Left lobe of liver (tissue), 2 donors: ENCODE measurements at regions not wholly inside any gene's neighbourhood (a gene's known extent, or its start where the extent isn't known, plus 50 kb on each side); places are given as distances from the start of the nearest gene placed in this dataset.
A peak's percentile ranks its signal among the peaks of the same experiment; 100 is the strongest.

Source experiments
- ATAC-seq: fragments of 200-7000 bp; cut with Tn5 transposase; one replicate; pipeline ENCODE4 v1.9.1; 2020; ENCODE audit warnings: mild to moderate bottlenecking, moderate library complexity
- DNase-seq: peaks from one replicate; pipeline ENCODE4 v3.0.0-alpha.2; 2020; ENCODE audit warnings: low spot score
- donor health status: DM: no; HTN: no; CAD: no; lungs with moderate emphysema.
- donor health status: DM: no; HTN: yes; CAD: no.

- ATAC-seq (no peak), DNase-seq (no peak)
Observed at GRCh38 chr20:40331249-40331648, 357.8 kb downstream of the MAFB start.

GRCh38 chr20:40329321-40329720 lies 359.7 kb downstream of the MAFB start:
- DNase-seq (no peak), ATAC-seq (no peak)

- ATAC-seq (no peak), DNase-seq (no peak)
Observed at GRCh38 chr20:40326784-40327183, 362.3 kb downstream of the MAFB start.

- no peak for ATAC-seq
- DNase-seq, result no peak
Observed at GRCh38 chr20:40325006-40325568, 363.9 kb downstream of the MAFB start.

GRCh38 chr20:40323361-40323794 lies 365.7 kb downstream of the MAFB start:
- DNase-seq, result no peak
- ATAC-seq, result peak; percentile 44

GRCh38 chr20:40322941-40323340 lies 366.1 kb downstream of the MAFB start:
- ATAC-seq (no peak), DNase-seq (no peak)

- no peak for ATAC-seq
- DNase-seq, result no peak
Observed at GRCh38 chr20:40320517-40321011, 368.5 kb downstream of the MAFB start.

- ATAC-seq (no peak), DNase-seq (no peak)
Observed at GRCh38 chr20:40319741-40320516, 369.1 kb downstream of the MAFB start.

- DNase-seq (no peak), ATAC-seq (no peak)
Observed at GRCh38 chr20:40319056-40319455, 370.0 kb downstream of the MAFB start.

GRCh38 chr20:40317156-40317790 lies 371.8 kb downstream of the MAFB start:
- no peak for DNase-seq
- no peak for ATAC-seq

- ATAC-seq (no peak), DNase-seq (no peak)
Observed at GRCh38 chr20:40314278-40314677, 374.8 kb downstream of the MAFB start.

GRCh38 chr20:40313730-40314129 lies 375.3 kb downstream of the MAFB start:
- ATAC-seq, result no peak
- no peak for DNase-seq

- ATAC-seq (no peak), DNase-seq (no peak)
Observed at GRCh38 chr20:40309731-40310130, 379.3 kb downstream of the MAFB start.

GRCh38 chr20:40307997-40308396 lies 381.0 kb downstream of the MAFB start:
- no peak for DNase-seq
- ATAC-seq, result no peak

GRCh38 chr20:40307268-40307667 lies 381.8 kb downstream of the MAFB start:
- DNase-seq (no peak), ATAC-seq (no peak)

GRCh38 chr20:40305303-40305702 lies 383.7 kb downstream of the MAFB start:
- no peak for ATAC-seq
- no peak for DNase-seq

GRCh38 chr20:40304119-40304613 lies 384.9 kb downstream of the MAFB start:
- ATAC-seq, result peak; percentile 37
- no peak for DNase-seq

GRCh38 chr20:40294747-40295146 lies 394.3 kb downstream of the MAFB start:
- ATAC-seq, result no peak

GRCh38 chr20:40294175-40294574 lies 394.9 kb downstream of the MAFB start:
- DNase-seq, result no peak
- ATAC-seq, result no peak

More at GRCh38 chr20:40294747-40295146, 394.3 kb downstream of the MAFB start:
- no peak for DNase-seq

- ATAC-seq (no peak), DNase-seq (no peak)
Observed at GRCh38 chr20:40293740-40294139, 395.3 kb downstream of the MAFB start.

- DNase-seq, result no peak
- ATAC-seq, result no peak
Observed at GRCh38 chr20:40291493-40292135, 397.4 kb downstream of the MAFB start.
